Nephron progenitor cell (in vitro differentiated cells): ENCODE measurements at regions not wholly inside any gene's neighbourhood (a gene's known extent, or its start where the extent isn't known, plus 50 kb on each side); places are given as distances from the start of the nearest gene placed in this dataset.

ENCODE experiments used
- DNase-seq: peaks from one replicate; pipeline ENCODE4 v3.0.0; 2021
- H3K27ac Mint-ChIP-seq: 2 replicates; pipeline ENCODE4 v1.8.0; 2021; ENCODE audit warnings: mild to moderate bottlenecking, moderate library complexity, mixed read lengths
- H3K27me3 Mint-ChIP-seq: 2 replicates; pipeline ENCODE4 v1.8.0; 2021; ENCODE audit warnings: mild to moderate bottlenecking, low read depth, mixed read lengths; ENCODE audit not compliant: poor library complexity
- H3K36me3 Mint-ChIP-seq: 2 replicates; pipeline ENCODE4 v1.8.0; 2021; ENCODE audit warnings: low read depth, mixed read lengths
- H3K4me1 Mint-ChIP-seq: 2 replicates; pipeline ENCODE4 v1.8.0; 2021; ENCODE audit warnings: mixed read lengths
- H3K4me3 Mint-ChIP-seq: 2 replicates; pipeline ENCODE4 v1.8.0; 2021; ENCODE audit warnings: mild to moderate bottlenecking, moderate library complexity, mixed read lengths
- H3K9me3 Mint-ChIP-seq: 2 replicates; pipeline ENCODE4 v1.8.0; 2021; ENCODE audit warnings: mild to moderate bottlenecking, moderate library complexity, mixed read lengths
- TF ChIP-seq, protein P1 (sequence below): fragments of 200-600 bp; sonication (generic); IDR thresholded peaks from 2 replicates; pipeline ENCODE4 v1.5.0; 2021; ENCODE audit warnings: antibody characterized with exemption

DNA sequence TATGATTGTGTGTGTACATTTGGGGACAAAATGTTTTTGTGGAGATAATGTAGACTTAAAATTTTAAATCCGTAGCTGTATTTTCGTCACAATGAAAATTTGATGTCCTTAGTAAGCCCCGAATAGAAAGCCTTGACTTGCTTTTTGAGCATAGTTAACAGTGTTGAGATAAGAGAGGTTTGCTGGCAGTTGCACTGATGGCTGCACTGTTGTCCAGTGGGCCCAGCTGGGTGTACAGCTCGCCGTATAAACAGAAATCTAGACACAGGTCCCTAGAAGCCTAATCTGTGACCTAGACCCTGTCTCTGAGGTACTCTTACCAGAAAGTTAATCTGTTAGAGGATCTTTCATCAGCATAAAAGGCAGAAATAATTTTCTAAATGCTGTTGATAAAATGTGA lies 271.3 kb upstream of the DMRT1 start:
- H3K4me3 Mint-ChIP-seq: no peak overlapping the region
- DNase-seq: no peak
- H3K27ac Mint-ChIP-seq: no peak overlapping the region
- peaks cover 33% of the 10 kb centered on the region for H3K9me3 Mint-ChIP-seq
- TF ChIP-seq, protein P1, sequence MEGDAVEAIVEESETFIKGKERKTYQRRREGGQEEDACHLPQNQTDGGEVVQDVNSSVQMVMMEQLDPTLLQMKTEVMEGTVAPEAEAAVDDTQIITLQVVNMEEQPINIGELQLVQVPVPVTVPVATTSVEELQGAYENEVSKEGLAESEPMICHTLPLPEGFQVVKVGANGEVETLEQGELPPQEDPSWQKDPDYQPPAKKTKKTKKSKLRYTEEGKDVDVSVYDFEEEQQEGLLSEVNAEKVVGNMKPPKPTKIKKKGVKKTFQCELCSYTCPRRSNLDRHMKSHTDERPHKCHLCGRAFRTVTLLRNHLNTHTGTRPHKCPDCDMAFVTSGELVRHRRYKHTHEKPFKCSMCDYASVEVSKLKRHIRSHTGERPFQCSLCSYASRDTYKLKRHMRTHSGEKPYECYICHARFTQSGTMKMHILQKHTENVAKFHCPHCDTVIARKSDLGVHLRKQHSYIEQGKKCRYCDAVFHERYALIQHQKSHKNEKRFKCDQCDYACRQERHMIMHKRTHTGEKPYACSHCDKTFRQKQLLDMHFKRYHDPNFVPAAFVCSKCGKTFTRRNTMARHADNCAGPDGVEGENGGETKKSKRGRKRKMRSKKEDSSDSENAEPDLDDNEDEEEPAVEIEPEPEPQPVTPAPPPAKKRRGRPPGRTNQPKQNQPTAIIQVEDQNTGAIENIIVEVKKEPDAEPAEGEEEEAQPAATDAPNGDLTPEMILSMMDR: no peak
- H3K4me1 Mint-ChIP-seq: peaks cover 20% of the 10 kb centered on the region
- H3K27me3 Mint-ChIP-seq: peaks cover 20% of the 10 kb centered on the region
- H3K36me3 Mint-ChIP-seq: peaks cover 49% of the 10 kb centered on the region

DNA sequence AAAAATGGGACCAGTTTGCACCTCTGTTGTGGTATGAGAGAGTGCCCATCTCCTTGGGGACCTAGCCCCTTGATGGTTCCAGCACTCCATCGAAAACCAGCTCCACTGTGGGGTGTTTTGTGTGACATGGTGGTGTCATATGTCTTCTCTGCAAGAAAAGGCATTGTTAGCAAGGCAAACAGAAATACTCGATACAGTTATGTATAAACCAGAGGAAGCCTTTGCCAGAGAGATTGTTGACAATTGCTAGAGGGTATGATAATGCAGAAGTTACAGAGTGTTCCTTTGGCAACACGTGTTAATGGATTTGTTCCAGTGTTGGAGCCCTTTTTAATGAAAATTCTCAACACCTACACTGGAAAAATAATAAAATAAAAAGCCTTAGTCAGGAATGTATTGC lies 270.4 kb upstream of the DMRT1 start:
- peaks cover 25% of the 10 kb centered on the region for H3K9me3 Mint-ChIP-seq
- H3K36me3 Mint-ChIP-seq: peaks cover 40% of the 10 kb centered on the region
- DNase-seq: no peak
- H3K4me1 Mint-ChIP-seq: peaks cover 20% of the 10 kb centered on the region
- H3K4me3 Mint-ChIP-seq: no peak overlapping the region
- TF ChIP-seq, protein P1: no peak
- H3K27ac Mint-ChIP-seq: no peak overlapping the region
- H3K27me3 Mint-ChIP-seq: peaks cover 20% of the 10 kb centered on the region

DNA sequence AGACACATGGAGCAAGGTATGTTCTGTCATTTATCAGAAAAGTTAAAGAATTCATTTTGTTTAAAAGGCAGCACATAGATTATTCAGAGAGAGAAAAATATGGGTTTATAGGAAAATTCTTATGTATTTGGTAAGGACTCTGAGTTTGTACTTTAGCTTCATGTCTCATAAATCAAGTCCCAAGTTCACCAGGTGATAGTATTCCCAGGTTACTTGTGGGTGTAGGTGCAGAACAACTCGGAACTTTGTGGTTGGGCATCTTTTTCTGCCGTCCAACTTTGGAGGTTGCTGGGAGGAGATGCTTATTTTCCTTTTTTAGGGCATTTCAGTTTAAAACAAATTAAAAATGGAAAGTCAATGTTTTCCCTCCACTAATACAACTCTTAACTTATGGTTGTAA lies 269.8 kb upstream of the DMRT1 start:
- H3K27me3 Mint-ChIP-seq: peaks cover 16% of the 10 kb centered on the region
- H3K36me3 Mint-ChIP-seq: peaks cover 40% of the 10 kb centered on the region
- TF ChIP-seq, protein P1: no peak
- H3K9me3 Mint-ChIP-seq: peaks cover 18% of the 10 kb centered on the region
- no peak overlapping the region for H3K27ac Mint-ChIP-seq
- no peak overlapping the region for H3K4me3 Mint-ChIP-seq
- no peak for DNase-seq
- H3K4me1 Mint-ChIP-seq: peaks cover 26% of the 10 kb centered on the region

DNA sequence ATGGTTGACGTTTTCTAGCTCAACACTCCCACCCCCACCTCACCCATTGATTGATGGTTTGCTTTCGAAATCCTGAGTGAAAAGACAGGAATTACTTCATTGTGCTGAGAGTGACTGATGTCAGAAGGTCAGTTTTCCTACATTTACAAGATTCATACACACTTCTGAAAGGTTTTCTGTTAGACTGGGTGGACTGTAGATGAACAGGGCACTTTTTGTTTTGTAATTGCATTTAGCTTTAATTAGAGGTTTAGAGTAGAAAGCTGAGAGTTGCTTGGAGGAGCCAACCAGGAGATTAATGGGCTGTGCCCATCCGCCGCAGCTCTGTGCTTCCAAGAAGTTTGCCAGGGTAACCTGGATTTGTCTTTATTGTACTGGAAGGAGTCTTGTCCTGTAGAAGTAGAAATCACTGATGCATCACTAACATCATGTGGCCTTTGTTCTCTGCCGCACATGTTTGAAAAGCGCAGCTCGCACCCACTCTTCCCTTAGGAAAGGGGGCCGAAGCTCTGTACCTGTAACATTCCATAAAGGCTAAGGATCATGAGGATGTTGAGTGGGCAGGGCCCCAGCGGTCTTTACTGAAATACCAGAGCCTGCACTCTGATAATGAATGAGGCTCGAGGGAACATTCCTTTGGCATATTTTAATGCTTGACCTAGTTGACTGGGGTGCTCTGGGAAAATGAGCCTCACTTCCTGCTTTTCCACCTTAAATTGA lies 267.6 kb upstream of the DMRT1 start:
- Mint-ChIP-seq H3K4me3 (peak overlapping the region; percentile 28), H3K9me3 (peaks cover 13% of the 10 kb centered on the region), H3K4me1 (peaks cover 28% of the 10 kb centered on the region), H3K27me3 (peaks cover 7% of the 10 kb centered on the region), H3K27ac (peak overlapping the region; percentile 97), H3K36me3 (peaks cover 40% of the 10 kb centered on the region)
- DNase-seq: peak; percentile 10
- TF ChIP-seq, protein P1: no peak

DNA sequence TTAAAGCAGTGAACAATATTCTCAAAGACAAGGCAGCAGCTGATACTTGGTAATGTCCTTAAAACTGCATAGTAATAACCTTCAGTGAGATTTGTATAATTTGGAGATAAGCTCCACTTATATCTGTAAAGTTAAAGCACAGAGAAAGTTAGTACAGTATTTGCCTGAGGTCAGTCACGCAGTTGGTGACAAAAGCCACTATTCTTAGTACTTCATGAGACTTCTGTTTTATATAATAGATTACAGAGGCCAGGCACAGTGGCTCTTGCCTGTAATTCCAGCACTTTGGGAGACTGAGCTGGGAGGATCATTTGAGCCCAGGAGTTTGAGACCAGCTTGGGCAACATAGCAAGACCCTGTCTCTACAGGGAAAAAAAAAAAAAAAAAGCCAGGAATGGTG lies 266.4 kb upstream of the DMRT1 start:
- peaks cover 33% of the 10 kb centered on the region for H3K4me1 Mint-ChIP-seq
- peaks cover 41% of the 10 kb centered on the region for H3K36me3 Mint-ChIP-seq
- H3K9me3 Mint-ChIP-seq: peaks cover 24% of the 10 kb centered on the region
- DNase-seq: no peak
- H3K27ac Mint-ChIP-seq: no peak overlapping the region
- H3K4me3 Mint-ChIP-seq: no peak overlapping the region
- H3K27me3 Mint-ChIP-seq: peaks cover 7% of the 10 kb centered on the region
- TF ChIP-seq, protein P1: no peak
